Gastrocnemius medialis (tissue), 4 donors: ENCODE measurements at regions not wholly inside any gene's neighbourhood (a gene's known extent, or its start where the extent isn't known, plus 50 kb on each side); places are given as distances from the start of the nearest gene placed in this dataset.

Experiments
- CTCF ChIP-seq, 5 experiments: fragments of 450-650 bp in 3 of 5; fragments of 200-600 bp in 2 of 5; sonication (generic) in 2 of 5; IDR thresholded peaks in 4 of 5; conservative IDR thresholded peaks in 1 of 5; 1 replicate in 4 of 5; 2 replicates in 1 of 5; pipeline ENCODE4 v1.5.1; 2016 to 2019; ENCODE audit warnings: antibody characterized with exemption in 5 of 5, mild to moderate bottlenecking in 3 of 5, moderate library complexity in 3 of 5
- POLR2A ChIP-seq, 2 donors: fragments of 450-650 bp; IDR thresholded peaks; one replicate each; pipeline ENCODE4 v1.6.1; 2017; ENCODE audit warnings: antibody characterized with exemption in 2 of 2, mild to moderate bottlenecking in 2 of 2, moderate library complexity in 2 of 2

- TF ChIP-seq POLR2A (IDR thresholded peaks at IDR 0.05) (no peak), CTCF (IDR thresholded peaks at IDR 0.05 in 4 of 5, conservative IDR thresholded peaks at IDR 0.05 in 1 of 5) (no peak)
Observed at GRCh38 chr11:128392259-128392658, 195.1 kb downstream of the ETS1 start.
